GM06990 (cell line): ENCODE measurements at regions not wholly inside any gene's neighbourhood (a gene's known extent, or its start where the extent isn't known, plus 50 kb on each side); places are given as distances from the start of the nearest gene placed in this dataset.

Source experiments
- DNase-seq: peaks from one replicate; pipeline ENCODE4 v3.0.0-alpha.2; 2011; ENCODE audit not compliant: insufficient read length; ENCODE audit errors: extremely low read depth
- H3K27me3 ChIP-seq: replicated peaks from 2 replicates; pipeline ENCODE4 v1.6.0; 2011; ENCODE audit warnings: low read length; ENCODE audit not compliant: control insufficient read depth, insufficient read depth
- H3K36me3 ChIP-seq: 2 replicates; pipeline ENCODE4 v1.5.1; 2011; ENCODE audit warnings: low read length; ENCODE audit not compliant: control insufficient read depth, insufficient read depth
- H3K4me3 ChIP-seq: replicated peaks from 2 replicates; pipeline ENCODE4 v1.5.1; 2011; ENCODE audit warnings: low read depth, mild to moderate bottlenecking, control low read depth, low read length
- CTCF ChIP-seq: IDR thresholded peaks from 2 replicates; pipeline ENCODE4 v1.5.1; 2011; ENCODE audit warnings: low read length, control low read depth, mild to moderate bottlenecking, inconsistent platforms; ENCODE audit not compliant: insufficient read depth, poor library complexity, severe bottlenecking

- TF ChIP-seq CTCF = no peak
- no peak for DNase-seq
- no peaks in the 10 kb centered on the region for H3K27me3 ChIP-seq
- no peak overlapping the region for H3K4me3 ChIP-seq
- H3K36me3 ChIP-seq = no peaks in the 10 kb centered on the region
Observed at GRCh38 chr13:97142452-97142851, 79.7 kb upstream of the MBNL2 start.

GRCh38 chr13:97145057-97145456 lies 77.1 kb upstream of the MBNL2 start:
- Histone ChIP-seq H3K27me3 (no peaks in the 10 kb centered on the region), H3K36me3 (no peaks in the 10 kb centered on the region)

GRCh38 chr13:97148894-97149293 lies 73.2 kb upstream of the MBNL2 start:
- H3K36me3 ChIP-seq = no peaks in the 10 kb centered on the region
- no peak for TF ChIP-seq CTCF
- no peaks in the 10 kb centered on the region for H3K27me3 ChIP-seq
- H3K4me3 ChIP-seq = no peak overlapping the region
- no peak for DNase-seq

More at GRCh38 chr13:97145057-97145456, 77.1 kb upstream of the MBNL2 start:
- no peak overlapping the region for H3K4me3 ChIP-seq
- TF ChIP-seq CTCF = no peak
- DNase-seq = no peak

GRCh38 chr13:97160421-97160820 lies 61.7 kb upstream of the MBNL2 start:
- Histone ChIP-seq H3K4me3 (no peak overlapping the region), H3K36me3 (no peaks in the 10 kb centered on the region), H3K27me3 (no peaks in the 10 kb centered on the region)
- no peak for DNase-seq
- TF ChIP-seq CTCF = no peak

- Histone ChIP-seq H3K36me3 (no peaks in the 10 kb centered on the region), H3K27me3 (no peaks in the 10 kb centered on the region), H3K4me3 (no peak overlapping the region)
- DNase-seq = no peak
- TF ChIP-seq CTCF = no peak
Observed at GRCh38 chr13:97161582-97162231, 60.4 kb upstream of the MBNL2 start.
